M059J (cell line): ENCODE measurements at regions not wholly inside any gene's neighbourhood (a gene's known extent, or its start where the extent isn't known, plus 50 kb on each side); places are given as distances from the start of the nearest gene placed in this dataset.

Source experiments
- DNase-seq: peaks from one replicate; pipeline ENCODE4 v3.0.0-alpha.2; 2012; ENCODE audit warnings: low read depth

- peak; percentile 61 for DNase-seq
These were observed 857.4 kb downstream of the USP25 start for GRCh38 chr21:16587141-16587581.

DNA sequence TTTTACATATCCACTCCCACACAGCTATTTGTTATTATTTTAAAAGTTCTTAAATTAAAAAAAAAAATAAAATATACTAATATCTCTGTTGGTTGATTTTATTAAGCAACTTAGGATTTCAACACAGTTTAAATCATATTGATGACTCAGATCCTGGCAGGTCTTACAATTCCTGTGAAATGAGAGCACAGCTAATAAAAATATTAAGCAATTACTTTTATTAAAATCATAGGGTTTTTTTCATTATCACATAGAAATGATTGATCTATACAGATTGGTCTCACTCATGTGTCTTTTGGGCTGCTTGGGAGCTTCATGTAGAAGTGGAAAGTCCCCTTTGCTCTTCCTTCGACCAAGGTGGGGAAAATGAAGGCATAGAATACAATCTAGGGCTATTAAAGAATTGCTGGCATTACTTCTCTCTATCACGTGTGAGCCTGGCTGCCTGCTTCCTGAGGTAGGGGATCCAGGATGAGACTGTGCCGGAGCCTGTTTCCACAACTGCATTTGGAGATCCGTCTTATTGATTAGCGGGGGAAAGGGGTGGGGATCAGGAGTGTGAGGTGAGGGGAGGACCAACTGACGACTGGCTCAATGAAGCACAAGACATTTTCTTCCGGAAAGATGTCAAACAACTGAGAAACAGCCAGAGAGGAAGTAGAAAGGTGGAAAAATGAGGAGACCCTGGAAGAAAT, 858.0 kb downstream of the USP25 start:
- peak; percentile 42 for DNase-seq

GRCh38 chr21:16588433-16588860, 858.7 kb downstream of the USP25 start:
- peak; percentile 71 for DNase-seq

DNA sequence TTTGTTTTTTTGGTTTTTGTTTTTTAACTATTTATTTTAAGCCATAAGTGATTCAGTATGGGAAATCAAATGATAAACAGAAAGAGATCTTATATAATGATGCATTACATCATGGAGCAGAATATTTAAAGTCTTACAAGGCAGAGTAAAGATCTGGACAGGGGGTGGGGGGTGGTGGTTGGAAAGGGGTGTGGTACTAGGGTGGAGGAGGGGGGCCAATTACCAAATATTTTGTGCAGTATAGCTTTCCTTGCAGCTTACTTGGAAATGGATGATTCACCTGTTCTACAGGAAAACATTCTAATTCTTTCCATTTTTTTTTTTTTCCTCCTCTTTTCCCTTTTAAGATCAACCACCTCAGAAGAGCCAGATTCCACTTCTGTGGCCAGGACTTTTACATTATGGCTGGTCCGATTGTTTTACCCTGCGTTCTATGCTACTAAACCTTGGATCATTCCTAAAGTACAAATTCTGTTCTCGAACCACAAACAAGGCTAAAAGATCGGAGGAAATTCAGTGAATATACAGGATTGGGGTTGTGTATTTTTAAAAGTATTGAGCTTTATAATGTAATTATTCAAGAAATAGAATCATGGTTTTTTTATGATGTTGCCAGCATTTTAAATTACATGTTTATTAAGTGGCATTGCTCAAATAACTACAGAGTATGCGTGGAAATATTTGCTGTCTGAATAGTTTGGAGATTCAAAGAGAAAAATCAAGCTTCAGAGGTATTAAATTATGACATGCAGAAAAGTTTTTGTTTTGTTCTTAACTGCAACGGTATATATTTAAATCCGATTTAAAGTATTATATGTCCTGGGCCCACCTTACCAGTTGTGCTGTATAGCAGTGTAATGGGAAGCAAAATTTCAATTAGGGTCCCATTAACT, 859.5 kb downstream of the USP25 start:
- no peak for DNase-seq

- no peak for DNase-seq
These were observed 860.4 kb downstream of the USP25 start for GRCh38 chr21:16590186-16590585.

DNA sequence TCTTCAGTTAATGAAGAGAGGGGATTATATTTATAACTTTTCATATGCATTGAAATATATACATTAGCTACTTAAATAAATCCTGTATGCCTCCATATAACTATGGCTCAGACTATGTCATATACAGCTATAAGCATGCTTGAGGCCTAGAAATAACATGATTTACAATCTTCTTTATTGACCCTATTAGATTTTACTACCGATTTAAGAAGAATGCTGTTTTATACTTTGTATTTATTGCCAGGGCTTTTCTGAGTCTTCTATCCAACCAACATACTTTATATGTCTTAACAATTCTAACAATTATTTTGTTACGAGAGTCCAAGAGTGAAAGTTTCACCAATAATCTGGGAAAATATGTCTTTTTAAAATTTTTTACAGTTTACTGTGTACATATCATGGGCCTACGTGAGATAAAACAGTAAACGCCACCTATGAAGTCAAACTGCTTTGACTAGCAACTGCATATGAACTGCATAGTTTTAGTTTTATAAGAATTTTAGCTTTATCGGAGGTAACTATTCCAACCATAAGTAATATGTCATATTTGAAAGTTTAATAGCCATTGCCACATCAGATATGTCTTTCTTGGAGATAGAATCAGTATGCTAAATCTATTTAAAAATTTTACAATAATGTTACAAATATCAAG, 861.0 kb downstream of the USP25 start:
- DNase-seq: no peak

GRCh38 chr21:16592381-16592780, 862.6 kb downstream of the USP25 start:
- no peak for DNase-seq

GRCh38 chr21:16594191-16594590, 864.4 kb downstream of the USP25 start:
- no peak for DNase-seq

- DNase-seq: no peak
These were observed 866.6 kb downstream of the USP25 start for GRCh38 chr21:16596369-16596768.

GRCh38 chr21:16597753-16598152, 868.0 kb downstream of the USP25 start:
- no peak for DNase-seq

- no peak for DNase-seq
These were observed 875.8 kb downstream of the USP25 start for GRCh38 chr21:16605597-16605996.

- DNase-seq: no peak
These were observed 876.5 kb downstream of the USP25 start for GRCh38 chr21:16606271-16606670.

DNA sequence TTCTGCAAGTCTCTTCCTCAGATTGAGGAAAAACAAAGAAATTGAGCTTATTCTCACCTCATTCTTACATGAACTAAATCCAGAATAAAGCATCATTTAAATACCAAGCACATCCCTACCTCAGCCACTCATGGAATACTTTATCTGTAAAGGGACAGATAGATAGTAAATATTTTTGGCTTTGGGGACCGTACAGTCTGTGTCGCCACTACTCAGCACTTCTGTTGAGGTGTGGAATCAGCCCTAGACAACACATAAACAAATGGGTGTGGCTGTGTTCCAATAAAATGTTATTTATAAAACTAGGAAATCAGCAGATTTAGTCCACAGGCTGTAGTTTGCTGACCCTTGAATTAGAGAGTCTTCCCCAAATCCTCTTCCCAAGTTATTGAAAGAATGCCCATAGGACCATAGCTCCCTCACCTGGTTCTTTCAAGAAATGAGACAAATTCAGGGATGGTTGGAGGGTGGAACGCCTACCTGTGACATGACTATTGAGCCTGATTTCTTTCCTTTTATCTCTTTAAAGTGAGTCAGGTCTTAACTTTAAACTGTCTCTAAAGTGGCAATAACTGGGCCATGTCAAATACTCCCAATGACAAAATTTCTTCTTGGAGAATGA, 878.5 kb downstream of the USP25 start:
- DNase-seq: peak; percentile 37

DNA sequence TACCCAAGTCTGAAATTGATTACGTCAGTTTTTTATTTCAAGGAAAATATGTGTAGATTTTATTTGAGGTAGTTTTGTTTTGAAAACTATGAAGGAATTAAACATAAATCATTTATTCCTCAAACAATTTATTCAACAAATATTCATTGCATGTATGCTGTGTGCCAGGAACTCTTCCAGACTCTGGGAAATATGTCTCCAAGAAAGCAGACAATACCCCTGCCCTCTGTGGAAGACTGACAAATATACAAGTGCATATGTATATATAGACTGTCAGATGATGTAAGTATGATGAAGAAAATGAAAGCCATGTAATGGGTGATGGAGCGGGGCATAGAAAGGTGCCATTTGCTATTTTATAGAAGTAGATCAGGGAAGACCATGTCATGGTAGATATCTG, 889.5 kb downstream of the USP25 start:
- DNase-seq: no peak

DNA sequence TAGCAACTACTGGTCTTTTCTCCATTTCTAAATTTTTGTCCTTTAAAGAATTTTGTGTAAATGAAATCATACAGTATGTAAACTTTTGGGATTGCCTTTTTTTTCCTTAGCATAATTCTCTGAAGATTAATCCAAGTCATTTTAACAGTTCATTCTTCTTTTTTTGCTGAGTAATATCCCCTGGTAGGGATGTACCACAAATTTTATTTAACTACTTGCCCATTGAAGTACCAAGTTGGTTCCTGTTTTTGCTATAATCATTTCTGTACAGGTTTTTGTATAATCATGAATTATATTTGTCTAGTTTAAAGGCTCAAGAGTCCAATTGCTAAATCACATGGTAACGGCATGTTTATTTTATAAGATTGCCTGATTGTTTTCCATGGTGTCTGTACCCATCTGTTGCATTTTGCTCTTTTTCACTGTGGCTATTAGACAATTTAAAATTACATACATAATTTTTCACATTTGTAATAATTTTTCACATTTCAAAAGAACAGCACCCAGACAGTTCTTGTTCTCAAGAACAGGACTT, 891.1 kb downstream of the USP25 start:
- no peak for DNase-seq

GRCh38 chr21:16624479-16625118, 888.2 kb upstream of the CXADR start:
- no peak for DNase-seq

DNA sequence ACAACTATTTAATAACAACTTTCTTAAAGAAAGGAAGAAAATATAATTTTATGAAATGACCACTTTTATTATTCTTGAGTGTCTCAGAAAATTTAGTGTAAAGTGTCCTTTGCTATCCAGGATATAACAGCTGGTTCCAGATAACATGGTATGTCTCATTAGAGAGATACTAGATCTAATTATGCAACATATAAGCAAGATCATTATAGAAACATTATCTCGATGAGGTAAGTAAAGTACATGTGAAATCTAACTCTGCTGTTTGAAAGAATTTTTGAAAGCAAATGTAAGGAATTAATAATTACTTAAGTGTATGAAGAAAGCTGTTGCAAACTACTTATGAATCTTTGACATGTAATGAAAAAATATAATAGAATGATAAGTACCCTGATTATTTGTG, 887.4 kb upstream of the CXADR start:
- no peak for DNase-seq

DNA sequence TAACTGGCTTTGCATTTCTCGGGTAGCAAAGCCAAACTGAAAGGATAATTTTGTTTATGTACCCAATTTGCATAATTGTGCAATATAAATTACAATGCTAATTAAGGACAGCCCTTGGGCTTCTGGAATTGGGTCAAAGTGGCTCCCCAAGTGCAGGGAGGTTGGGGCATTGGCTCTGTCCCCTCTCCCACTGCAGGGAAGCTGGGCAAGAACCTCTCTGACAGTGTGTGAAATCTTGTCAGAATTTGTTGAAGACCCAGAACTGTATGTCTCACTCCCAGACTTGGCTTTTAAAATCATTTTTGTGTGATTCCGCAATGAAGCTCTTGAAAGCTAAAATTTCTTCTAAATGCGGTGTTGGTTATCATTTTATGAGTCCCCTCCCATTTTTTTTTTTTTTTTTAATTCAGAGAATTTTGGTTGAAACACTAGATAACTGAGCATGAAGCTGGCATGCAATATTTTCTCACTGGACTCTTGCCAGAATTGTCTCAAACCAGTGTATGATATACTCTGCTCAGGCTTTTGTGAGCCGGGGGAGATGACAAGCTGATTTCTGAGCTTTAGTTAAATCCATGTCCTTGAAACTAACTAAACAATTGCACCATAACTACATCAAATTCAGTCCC, 878.9 kb upstream of the CXADR start:
- DNase-seq: no peak

DNA sequence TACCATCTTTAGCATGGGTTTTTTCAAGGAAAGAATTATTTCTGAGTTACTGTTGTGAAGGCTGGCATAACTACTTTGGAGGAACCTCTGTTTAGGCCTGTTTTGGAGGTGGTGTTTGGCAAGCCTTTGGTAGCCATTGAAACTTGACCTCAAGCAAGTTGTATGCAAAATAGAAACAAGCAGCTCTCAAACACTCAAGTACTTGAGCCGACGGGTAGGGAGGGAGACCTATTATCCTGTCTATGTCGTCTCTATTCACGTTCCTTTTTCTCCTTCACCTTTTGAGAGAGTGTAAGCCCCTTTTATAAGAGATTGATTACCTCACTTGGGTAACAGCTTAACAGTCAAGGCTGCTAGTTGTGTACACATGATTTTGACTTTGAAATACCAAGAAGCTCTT, 878.3 kb upstream of the CXADR start:
- DNase-seq: no peak

DNA sequence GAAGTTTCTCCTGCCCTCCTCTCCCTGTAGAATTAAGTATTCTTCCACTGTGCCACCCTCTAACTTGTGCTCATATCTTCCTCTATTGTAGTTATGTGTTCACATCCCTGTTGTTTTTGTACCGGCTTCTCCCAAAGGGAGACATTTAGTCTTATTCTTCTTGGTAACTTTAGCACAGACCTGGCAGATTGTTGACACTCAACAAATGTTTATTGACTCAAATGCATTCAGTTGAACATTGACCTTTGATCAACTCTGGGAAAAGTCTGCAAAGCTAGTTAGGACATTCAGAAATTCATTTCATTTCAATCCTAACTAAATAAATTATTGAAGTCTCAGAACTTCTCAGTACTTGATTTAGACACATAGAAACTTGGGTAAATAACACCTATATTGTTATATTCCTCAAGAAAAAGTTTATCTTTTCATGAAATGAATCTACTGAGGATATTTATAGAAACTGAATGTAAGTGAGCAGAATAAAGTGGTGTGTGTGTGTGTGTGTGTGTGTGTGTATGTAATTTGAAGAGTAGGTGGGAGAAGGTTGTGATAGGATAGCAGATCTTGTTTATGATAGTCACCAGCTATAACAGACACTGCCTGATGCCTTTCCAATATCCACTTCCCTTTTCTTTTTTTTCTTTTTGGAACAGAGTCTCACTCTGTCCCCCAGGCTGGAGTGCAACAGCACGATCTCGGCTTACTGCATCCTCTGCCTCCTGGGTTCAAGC, 872.4 kb upstream of the CXADR start:
- no peak for DNase-seq
